DMS 273 (cell line): ENCODE measurements at regions not wholly inside any gene's neighbourhood (a gene's known extent, or its start where the extent isn't known, plus 50 kb on each side); places are given as distances from the start of the nearest gene placed in this dataset.

Source experiments
- DNase-seq: peaks from one replicate; lab custom pipeline; 2025; ENCODE audit not compliant: unreplicated experiment; lab: John Stamatoyannopoulos, UW

- no peak for DNase-seq
Observed at GRCh38 chr2:35378791-35379190, 976.8 kb upstream of the CRIM1 start.

DNA sequence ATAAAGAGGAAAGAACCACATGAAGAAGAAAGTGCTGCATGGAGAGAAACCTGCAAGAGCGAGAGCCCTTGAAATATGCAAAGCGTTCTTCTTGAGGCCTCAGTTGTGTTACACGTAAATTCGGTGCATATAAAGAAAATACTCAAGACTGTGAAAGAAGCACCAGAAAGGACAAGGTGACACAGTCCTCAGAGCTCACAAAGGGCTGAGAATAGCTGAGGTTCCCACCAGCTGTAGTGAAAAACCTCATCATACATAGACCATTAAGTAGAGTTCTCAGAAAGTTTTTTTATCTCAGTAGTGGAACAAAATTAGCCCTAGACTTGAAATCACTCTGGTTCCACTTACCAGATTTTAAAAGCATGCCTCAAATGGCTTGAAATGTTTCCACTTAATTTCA, 980.7 kb upstream of the CRIM1 start:
- DNase-seq = no peak

- no peak for DNase-seq
Observed at GRCh38 chr2:35365859-35366258, 989.7 kb upstream of the CRIM1 start.

- DNase-seq = no peak
Observed at GRCh38 chr2:35356332-35356731, 999.2 kb upstream of the CRIM1 start.

GRCh38 chr2:35355056-35355455, 1000.5 kb upstream of the CRIM1 start:
- DNase-seq = no peak

DNA sequence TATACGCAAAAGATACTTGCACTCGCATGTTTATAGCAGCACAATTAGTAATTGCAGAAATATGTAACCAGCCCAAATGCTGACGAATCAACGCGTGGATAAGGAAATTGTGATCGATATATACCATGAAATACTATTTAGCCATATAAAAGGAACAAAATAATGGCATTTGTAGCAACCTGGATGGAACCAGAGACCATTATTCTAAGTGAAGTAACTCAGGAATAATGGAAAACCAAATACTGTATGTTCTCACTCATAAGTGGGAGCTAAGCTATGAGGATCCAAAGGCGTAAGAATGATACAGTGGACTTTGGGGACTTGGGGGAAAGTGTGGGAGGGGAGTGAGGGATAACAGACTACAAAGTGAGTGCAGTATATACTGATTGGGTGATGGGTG, 1008.0 kb upstream of the CRIM1 start:
- peak; percentile 16 for DNase-seq

GRCh38 chr2:35343135-35343534, 1012.4 kb upstream of the CRIM1 start:
- DNase-seq = peak; percentile 44

- no peak for DNase-seq
Observed at GRCh38 chr2:35339211-35339610, 1016.4 kb upstream of the CRIM1 start.

DNA sequence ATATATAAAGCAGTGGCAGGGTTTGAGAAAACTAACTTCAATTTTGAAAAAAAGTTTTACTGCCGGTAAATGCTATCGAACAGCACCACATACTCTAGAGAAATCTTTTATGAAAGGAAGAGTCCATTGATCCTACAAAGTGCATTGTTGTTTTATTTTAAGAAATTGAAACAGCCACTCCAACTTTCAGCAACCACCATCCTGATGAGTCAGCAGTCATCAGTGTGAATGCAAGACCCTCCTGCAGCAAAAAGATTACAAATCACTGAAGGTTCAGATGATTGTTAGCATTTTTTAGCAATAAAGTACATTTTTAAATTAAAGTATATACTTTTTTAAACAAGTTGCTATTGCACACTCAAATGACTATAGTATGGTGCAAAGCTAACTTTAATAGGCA, 1017.7 kb upstream of the CRIM1 start:
- no peak for DNase-seq

DNA sequence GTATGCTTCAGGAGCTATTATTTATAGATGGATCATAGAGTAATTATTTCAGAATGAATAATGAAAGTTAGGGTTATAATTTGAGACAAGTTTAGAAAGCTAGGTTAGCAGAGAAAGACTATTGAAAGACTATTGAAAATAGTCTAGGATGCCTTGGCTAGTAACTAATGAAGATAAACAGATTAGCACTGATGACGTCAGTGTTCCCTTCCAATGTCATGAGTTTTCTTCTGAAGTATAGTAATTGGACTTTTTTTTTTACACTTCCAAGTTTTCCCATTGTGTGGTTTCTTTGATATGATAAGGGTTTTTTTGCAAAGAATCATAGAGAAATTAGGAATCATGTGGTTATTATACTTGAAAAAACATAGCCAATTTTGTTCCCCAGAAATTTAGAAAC, 1041.5 kb upstream of the CRIM1 start:
- DNase-seq = no peak

DNA sequence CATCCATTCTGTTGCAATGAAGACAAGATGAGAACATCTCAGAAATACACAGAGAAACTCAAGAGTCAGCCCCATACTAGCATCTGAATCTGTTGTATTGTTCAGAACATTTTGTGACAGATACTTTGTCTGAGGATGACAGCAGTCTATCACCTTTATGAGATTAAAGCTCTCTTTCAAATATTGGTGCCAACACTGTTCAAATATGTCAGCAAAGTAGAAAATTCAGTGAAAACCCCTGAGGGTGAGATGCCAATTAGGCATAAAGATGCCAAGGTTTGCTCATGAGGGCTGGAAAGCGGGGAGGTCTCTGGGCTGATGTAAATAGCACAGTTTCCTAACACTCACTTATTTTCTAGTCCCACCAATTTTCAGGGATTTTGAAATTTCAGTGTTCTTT, 1054.2 kb upstream of the CRIM1 start:
- no peak for DNase-seq

DNA sequence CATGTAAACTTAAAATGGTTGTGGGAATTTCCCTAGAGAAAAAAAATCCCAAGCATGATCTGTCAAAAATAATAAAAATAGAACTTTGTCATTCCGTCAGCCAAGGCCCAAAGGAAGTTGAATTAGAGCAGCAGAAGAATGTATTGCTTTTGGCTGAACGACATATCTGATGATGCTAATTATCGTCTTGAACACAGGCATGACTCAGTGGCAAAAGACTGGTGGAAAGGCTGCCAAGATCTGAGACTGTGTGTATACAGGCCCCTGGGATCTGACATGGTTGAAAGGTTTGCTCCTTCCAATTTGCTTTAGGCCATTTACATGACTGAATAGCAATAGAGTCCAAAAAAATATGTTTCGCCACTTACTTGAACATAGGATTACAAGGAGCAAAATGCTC, 1057.1 kb upstream of the CRIM1 start:
- DNase-seq = no peak

DNA sequence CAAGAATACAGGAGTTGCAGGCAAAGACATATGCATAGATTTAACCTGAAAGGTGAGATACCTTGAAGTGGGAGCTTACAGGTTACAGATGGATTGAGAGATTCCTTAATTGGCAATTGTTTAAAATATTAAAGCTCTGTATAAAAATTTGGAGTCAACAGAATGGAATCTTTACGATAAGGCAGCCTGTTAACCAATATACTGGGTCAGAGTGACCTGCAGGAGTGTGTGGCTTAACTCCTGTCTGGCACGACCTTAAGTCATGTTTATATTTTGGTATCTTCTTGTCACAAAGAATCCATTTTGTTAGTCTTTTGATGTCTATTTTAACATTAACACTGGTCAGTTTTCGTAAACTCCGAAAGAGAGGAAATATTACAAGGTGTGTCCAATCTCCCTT, 1058.2 kb upstream of the CRIM1 start:
- DNase-seq = no peak

DNA sequence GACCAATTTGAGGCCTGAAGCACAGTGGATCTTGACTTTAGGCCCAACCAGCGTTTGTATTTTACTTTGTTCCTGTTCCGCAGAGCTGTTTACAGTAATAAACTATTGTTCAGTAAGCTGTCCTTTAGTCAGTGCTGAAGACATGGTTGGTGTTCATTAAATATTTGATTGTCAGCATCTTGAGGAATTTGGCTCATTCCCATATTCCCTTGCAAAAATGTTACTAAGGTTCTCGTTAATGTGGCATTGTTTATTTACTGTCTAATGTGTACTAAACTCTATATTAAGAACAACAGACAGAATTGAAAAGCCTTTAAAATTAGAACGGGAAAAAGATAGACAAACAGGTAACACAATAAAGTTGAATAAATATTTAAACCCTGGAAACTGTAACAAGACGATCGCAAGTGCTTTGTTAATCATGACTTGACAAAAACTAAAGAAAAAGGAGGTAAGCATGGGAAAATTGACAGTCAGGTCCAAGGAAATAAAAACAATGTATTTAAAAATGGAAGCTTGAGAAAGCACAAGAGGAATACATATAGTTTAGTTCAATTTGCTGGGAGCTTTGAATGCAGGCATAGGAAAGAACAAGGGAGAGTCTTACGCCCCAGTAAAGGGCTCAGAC, 1060.8 kb upstream of the CRIM1 start:
- no peak for DNase-seq

DNA sequence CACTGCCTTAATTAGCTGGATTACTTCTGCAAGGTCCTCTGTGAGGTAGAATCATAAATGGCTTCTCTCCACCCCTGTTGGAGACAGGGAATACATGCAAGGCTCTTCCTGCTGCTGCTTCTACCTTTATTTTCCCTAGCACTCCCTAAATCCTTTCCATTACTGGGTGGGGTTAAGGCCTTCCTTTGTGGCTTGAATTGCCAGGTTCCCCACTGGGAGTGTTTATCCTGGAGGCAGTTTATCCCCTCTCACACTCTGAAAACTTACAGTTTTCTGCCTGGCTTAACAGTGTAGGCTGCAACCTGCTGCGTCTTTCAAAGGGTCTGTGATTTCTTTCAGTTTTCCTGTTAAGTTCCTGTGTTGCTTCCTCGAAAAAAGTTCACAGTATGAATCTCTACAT, 1062.3 kb upstream of the CRIM1 start:
- DNase-seq = no peak

- no peak for DNase-seq
Observed at GRCh38 chr2:35292199-35292598, 1063.4 kb upstream of the CRIM1 start.

DNA sequence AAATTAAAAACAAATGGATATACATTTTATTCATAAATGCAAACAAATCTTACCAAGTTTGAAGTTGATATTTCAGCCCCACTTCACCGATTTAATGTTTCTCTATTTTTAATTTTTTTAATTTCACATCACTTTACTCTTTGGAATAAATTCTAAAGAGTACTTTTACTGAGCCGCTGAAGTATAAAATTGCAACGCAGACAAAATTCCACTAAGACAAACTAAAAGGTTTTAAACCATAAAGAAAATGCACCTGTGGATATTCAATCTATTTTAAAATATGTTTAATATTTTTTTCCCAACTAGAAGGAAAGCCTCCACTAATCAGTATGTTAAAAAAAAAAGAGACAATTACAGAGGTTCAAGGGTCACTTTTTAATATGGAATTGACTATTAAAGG, 1073.9 kb upstream of the CRIM1 start:
- DNase-seq = no peak

DNA sequence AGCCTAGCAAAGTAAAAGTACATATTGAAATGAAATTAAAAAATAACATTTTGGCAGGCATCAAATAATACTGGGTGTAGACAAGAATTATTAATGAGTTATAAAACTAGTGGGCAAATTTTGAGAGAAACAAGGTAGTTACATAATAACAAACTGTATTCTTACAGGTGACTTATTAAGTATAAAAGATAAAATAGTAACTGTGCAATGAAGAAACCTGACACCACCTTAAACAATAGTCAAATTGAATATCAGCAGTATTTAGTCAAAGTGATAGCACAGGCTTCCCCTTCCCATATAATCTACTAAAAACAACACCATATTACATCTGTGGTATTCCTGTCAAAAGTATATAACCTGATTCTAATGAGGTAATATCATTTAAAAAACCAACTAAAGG, 1099.8 kb upstream of the CRIM1 start:
- DNase-seq = no peak

- DNase-seq = no peak
Observed at GRCh38 chr2:35251156-35251555, 1104.4 kb upstream of the CRIM1 start.

DNA sequence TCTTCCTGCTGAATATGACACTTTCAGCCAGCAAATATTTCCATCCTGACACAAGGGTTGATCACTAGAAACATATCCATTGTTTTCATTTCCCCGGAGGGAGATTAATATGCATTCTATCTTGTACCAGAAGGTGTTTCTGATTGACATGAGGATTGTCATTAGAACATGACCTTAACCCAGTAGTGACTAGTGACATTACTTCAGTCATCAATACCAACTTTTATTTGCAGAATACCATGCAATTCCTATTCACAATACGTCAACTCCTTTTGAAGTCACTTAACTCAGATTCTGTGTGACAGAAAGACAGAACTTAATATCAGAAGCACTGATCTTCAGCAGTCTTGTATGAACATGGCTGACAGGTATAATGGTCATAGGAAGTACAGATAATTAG, 1108.9 kb upstream of the CRIM1 start:
- DNase-seq = no peak

DNA sequence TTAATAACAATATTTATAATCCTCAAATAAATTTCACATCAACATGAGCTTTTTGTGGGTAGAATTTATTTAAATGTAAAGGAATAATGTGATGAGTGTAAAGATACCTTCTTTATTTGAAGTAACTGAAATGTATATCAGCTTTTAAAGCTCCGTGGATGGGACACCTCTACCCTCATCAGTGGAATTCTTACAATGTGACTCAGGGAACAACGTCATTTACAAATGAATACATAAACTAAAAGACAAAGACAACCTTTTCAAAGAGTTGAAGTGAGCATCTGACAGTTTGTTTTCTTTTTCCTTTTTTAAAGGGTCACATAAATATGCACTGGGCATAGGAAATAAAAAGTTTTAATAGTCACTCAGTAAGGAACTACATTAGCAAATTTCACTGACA, 1127.0 kb upstream of the CRIM1 start:
- no peak for DNase-seq

- DNase-seq = no peak
Observed at GRCh38 chr2:35220461-35220860, 1135.1 kb upstream of the CRIM1 start.

- DNase-seq = no peak
Observed at GRCh38 chr2:35204881-35205280, 1150.7 kb upstream of the CRIM1 start.

- DNase-seq = no peak
Observed at GRCh38 chr2:35204323-35204722, 1151.3 kb upstream of the CRIM1 start.
